Mucosa of descending colon (tissue), 3 donors: ENCODE measurements at regions not wholly inside any gene's neighbourhood (a gene's known extent, or its start where the extent isn't known, plus 50 kb on each side); places are given as distances from the start of the nearest gene placed in this dataset.
"Not testable (repeated sequence)": the region's sequence is repeated elsewhere in the genome, so short reads cannot be mapped to it uniquely, and the experiment has no call there.

Source experiments
- ATAC-seq: fragments of 200-7000 bp; cut with Tn5 transposase; one replicate; pipeline ENCODE4 v1.9.1; 2020; ENCODE audit warnings: mild to moderate bottlenecking, moderate library complexity
- DNase-seq, 3 donors: peaks; one replicate each; pipeline ENCODE4 v3.0.0-alpha.2; 2020
- H3K36me3 ChIP-seq: fragments of 200-600 bp; one replicate; pipeline ENCODE4 v1.8.0; 2021; ENCODE audit warnings: low read depth, mild to moderate bottlenecking
- H3K4me1 ChIP-seq: fragments of 200-600 bp; one replicate; pipeline ENCODE4 v1.8.0; 2021; ENCODE audit warnings: low read depth, mild to moderate bottlenecking
- H3K4me3 ChIP-seq: fragments of 200-600 bp; one replicate; pipeline ENCODE4 v1.8.0; 2021; ENCODE audit warnings: mild to moderate bottlenecking
- H3K9me3 ChIP-seq: fragments of 200-600 bp; one replicate; pipeline ENCODE4 v1.8.0; 2021; ENCODE audit warnings: mild to moderate bottlenecking
- CTCF ChIP-seq: fragments of 200-600 bp; IDR thresholded peaks from one replicate; pipeline ENCODE4 v1.8.0; 2022; ENCODE audit warnings: antibody characterized with exemption, mild to moderate bottlenecking
- intact Hi-C, 2 donors: fragments of 100-400 bp; cut with DNase I in 1 of 2; cut with micrococcal nuclease in 1 of 2; formaldehyde crosslinking; loops; one replicate each; pipeline versions ENCODE4 v1.11.0 to v1.11.1; 2022; cut with DNase I, micrococcal nuclease
- donor health status: DM: no; HTN: no; CAD: no; lungs with moderate emphysema.
- donor health status: DM: no; HTN: no; CAD: no.
- donor health status: DM: no; HTN: yes; CAD: no.

- Histone ChIP-seq H3K9me3 (no peaks in the 10 kb centered on the region), H3K36me3 (no peaks in the 10 kb centered on the region), H3K4me3 (no peak overlapping the region), H3K4me1 (no peaks in the 10 kb centered on the region)
- no peak for ATAC-seq
- no peak for DNase-seq
- no peak for TF ChIP-seq CTCF
- intact Hi-C loops = no loop called here
Measured at GRCh38 chr7:65800890-65801341, 72.0 kb upstream of the VKORC1L1 start.

- Histone ChIP-seq H3K9me3 (no peaks in the 10 kb centered on the region), H3K4me1 (no peaks in the 10 kb centered on the region), H3K36me3 (no peaks in the 10 kb centered on the region), H3K4me3 (no peak overlapping the region)
- no peak for TF ChIP-seq CTCF
- ATAC-seq = no peak
- intact Hi-C loops = no loop called here
- no peak for DNase-seq
Measured at GRCh38 chr7:65804887-65805286, 68.0 kb upstream of the VKORC1L1 start.

- H3K9me3 ChIP-seq, DNase-seq, ATAC-seq, H3K36me3 ChIP-seq, H3K4me3 ChIP-seq, intact Hi-C loops, H3K4me1 ChIP-seq: not testable (repeated sequence)
Measured at GRCh38 chr7:65807067-65807466, 65.8 kb upstream of the VKORC1L1 start.

GRCh38 chr7:65809259-65809981, 63.5 kb upstream of the VKORC1L1 start:
- intact Hi-C loops = no loop called here
- no peak for DNase-seq
- no peak overlapping the region for H3K4me3 ChIP-seq
- H3K4me1 ChIP-seq = no peaks in the 10 kb centered on the region
- H3K9me3 ChIP-seq = no peaks in the 10 kb centered on the region
- H3K36me3 ChIP-seq = no peaks in the 10 kb centered on the region
- TF ChIP-seq CTCF = no peak
- no peak for ATAC-seq

GRCh38 chr7:65809982-65810288, 62.9 kb upstream of the VKORC1L1 start:
- ATAC-seq (no peak), DNase-seq (no peak)
- Histone ChIP-seq H3K4me3 (no peak overlapping the region), H3K9me3 (no peaks in the 10 kb centered on the region), H3K4me1 (no peaks in the 10 kb centered on the region), H3K36me3 (no peaks in the 10 kb centered on the region)
- intact Hi-C loops = no loop called here
- no peak for TF ChIP-seq CTCF

GRCh38 chr7:65812281-65812680, 60.6 kb upstream of the VKORC1L1 start:
- Histone ChIP-seq H3K36me3 (no peaks in the 10 kb centered on the region), H3K4me1 (no peaks in the 10 kb centered on the region), H3K9me3 (no peaks in the 10 kb centered on the region), H3K4me3 (no peak overlapping the region)
- ATAC-seq (no peak), DNase-seq (no peak)
- intact Hi-C loops = no loop called here
- no peak for TF ChIP-seq CTCF

- intact Hi-C loops, H3K9me3 ChIP-seq, DNase-seq, ATAC-seq, H3K36me3 ChIP-seq, H3K4me1 ChIP-seq, H3K4me3 ChIP-seq: not testable (repeated sequence)
Measured at GRCh38 chr7:65814556-65815167, 58.2 kb upstream of the VKORC1L1 start.
